GM18873 (cell line): ENCODE measurements at regions not wholly inside any gene's neighbourhood (a gene's known extent, or its start where the extent isn't known, plus 50 kb on each side); places are given as distances from the start of the nearest gene placed in this dataset.
"Not testable (repeated sequence)": the region's sequence is repeated elsewhere in the genome, so short reads cannot be mapped to it uniquely, and the experiment has no call there.

ENCODE experiments used
- ATAC-seq: cut with Tn5 transposase; IDR thresholded peaks from one replicate; pipeline ENCODE4 v1.9.1; 2021; ENCODE audit warnings: mild to moderate bottlenecking, moderate library complexity, moderate number of reproducible peaks; ENCODE audit not compliant: unreplicated experiment, low FRiP score

DNA sequence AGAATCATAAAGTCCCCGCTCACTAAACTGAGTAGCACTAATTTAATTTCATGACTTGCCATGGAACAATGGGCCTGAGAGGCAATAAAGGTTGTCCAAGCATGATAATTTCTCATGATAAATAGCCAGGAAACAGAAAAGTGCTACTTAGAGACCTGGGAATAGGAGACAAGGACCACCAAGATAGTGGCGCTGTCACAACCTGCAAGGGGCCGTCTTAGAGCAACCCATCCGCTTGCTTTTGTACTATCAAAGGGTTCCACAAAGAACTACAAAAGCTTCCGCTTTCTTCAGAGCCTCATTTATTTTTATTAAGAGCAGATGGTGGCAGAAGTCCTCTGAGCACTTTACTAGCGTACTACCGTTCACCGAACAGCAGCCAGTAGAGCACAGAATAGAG, 421.7 kb upstream of the GRM7 start:
- no peak for ATAC-seq

GRCh38 chr3:6439824-6440223, 421.1 kb upstream of the GRM7 start:
- ATAC-seq: no peak

GRCh38 chr3:6444888-6445658, 415.8 kb upstream of the GRM7 start:
- no peak for ATAC-seq

DNA sequence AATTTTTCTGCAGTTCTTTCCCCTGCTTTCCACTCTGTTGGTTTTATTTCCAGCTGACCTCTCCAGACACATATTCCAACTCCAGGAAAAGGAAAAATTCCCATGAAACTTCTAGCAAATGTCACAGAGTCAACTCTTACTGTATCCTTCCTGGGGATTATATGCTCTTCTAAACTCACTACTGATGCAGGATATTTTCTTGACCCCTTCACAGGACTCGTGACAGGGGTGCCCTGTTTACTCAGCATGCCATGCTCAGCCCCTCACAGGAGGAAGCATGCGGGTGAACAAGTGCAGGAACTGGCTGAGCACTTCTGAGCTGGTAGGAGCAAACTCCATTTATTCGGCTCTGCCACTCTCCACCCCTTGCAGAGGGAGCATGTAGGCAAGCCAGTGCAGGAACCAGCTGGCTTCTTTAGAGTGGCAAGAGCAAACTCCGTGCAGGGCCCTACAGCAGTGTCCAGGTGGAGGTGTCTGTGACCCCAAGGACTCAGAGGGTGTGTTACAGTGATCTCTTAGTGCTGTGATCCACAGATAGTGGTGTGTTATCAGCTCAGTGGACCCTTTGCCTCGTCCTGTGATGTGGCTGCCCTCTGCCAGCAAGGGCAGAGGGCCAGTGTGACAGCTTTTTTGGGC, 413.6 kb upstream of the GRM7 start:
- no peak for ATAC-seq

DNA sequence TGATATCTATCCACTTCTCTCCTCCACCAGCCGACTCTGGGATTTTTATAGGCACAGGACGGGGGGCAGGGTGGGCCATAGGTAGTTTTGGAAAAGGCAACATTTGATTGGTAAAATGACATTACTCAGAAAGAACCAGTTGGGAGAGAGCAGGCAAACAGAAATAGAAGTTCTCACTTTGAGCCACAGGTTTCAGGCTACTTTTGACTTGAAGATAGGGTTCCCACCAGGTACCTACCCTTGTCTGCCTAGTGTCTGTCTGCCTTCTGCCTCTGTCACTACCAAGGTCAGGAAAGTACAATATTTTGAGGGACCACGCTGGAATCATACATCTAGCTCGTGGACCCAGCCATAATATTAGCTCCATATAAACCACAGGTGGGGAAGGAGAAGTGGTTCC, 412.9 kb upstream of the GRM7 start:
- no peak for ATAC-seq

DNA sequence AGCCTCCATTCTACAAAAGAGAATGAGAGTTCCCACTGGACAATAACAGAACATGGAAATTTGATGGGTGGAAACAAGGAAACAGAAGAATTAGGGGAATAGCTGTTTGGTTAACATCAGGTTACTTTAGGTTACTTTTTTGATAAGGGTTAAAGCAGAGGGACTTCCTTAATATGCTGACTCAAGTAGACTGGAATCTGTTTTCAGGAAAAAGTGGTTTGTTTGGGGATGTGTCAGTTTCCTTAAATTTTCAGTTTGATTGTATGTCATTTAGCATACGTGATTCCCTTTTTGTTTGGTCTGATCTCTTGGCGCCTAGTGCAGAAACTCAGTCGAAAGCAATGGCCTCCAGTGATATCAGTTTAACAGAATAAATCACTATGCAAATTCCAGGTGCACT, 411.8 kb upstream of the GRM7 start:
- ATAC-seq: no peak

DNA sequence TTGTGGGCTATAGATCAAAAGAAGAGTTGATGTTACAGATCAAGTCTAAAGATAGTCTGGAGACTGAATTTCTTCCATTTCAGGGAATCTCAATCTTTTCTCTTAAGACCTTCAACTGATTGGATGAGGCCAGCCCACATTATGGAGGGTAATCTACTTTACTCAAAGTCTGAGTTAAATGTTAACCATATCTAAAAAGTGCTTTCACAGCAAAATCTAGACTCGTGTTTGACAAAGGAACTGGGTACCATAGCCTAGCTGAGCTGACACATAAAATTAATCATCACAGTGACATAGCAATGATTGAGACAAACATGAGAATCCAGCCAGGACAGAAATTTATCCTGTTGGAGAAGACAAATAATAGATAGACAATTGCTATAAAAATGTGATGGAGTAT, 407.9 kb upstream of the GRM7 start:
- ATAC-seq: no peak

DNA sequence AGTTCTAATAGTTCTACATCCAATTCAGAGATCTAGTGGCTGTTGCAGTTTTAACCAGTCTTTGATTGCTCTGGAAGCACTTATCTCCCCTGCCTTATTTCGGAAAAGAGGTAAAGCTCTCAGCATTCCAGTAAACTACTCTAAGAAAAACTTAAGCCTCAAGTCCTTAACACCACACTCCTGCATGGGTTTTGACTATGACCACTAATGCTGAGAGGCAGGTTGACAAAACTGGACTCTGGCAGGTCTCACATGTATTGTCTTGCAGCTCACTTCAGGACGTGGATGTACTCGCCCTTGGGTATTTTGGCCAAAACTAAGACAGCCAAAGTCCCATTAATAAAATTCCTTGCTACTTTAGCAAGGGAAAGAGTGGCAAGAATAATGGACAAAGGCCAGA, 405.9 kb upstream of the GRM7 start:
- no peak for ATAC-seq

GRCh38 chr3:6467186-6467585, 393.7 kb upstream of the GRM7 start:
- no peak for ATAC-seq

- no peak for ATAC-seq
These were observed 392.3 kb upstream of the GRM7 start for GRCh38 chr3:6468589-6468988.

- ATAC-seq: no peak
These were observed 389.2 kb upstream of the GRM7 start for GRCh38 chr3:6471744-6472143.

- ATAC-seq: not testable (repeated sequence)
These were observed 370.2 kb upstream of the GRM7 start for GRCh38 chr3:6490487-6491327.

GRCh38 chr3:6491768-6492167, 369.1 kb upstream of the GRM7 start:
- no peak for ATAC-seq

GRCh38 chr3:6492306-6492705, 368.6 kb upstream of the GRM7 start:
- ATAC-seq: no peak

DNA sequence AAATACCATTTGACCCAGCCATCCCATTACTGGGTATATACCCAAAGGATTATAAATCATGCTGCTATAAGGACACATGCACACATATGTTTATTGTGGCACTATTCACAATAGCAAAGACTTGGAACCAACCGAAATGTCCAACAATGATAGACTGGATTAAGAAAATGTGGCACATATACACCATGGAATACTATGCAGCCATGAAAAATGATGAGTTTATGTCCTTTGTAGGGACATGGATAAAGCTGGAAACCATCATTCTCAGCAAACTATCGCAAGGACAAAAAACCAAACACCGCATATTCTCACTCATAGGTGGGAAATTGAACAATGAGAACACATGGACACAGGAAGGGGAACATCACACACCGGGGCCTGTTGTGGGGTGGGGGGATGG, 362.0 kb upstream of the GRM7 start:
- ATAC-seq: not testable (repeated sequence)

- ATAC-seq: no peak
These were observed 356.6 kb upstream of the GRM7 start for GRCh38 chr3:6504347-6504746.

DNA sequence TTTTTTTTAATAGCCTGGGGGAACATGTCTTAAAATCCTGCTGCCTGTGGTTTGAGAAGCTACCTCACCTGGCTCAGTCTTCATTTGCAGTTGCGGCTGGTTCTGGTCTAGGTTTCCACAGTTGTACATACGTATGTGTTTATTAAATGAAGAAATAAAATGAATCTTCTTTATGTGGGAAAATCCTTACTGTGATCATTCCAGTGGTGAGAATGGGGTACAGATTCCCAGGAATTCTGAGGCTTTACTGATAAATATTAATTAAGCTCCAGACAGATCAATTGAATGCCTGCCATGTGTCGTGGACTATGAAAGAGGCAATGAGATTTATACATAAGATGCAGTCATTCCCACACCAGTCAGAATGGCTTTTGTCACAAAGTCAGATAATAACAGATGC, 356.1 kb upstream of the GRM7 start:
- ATAC-seq: no peak

DNA sequence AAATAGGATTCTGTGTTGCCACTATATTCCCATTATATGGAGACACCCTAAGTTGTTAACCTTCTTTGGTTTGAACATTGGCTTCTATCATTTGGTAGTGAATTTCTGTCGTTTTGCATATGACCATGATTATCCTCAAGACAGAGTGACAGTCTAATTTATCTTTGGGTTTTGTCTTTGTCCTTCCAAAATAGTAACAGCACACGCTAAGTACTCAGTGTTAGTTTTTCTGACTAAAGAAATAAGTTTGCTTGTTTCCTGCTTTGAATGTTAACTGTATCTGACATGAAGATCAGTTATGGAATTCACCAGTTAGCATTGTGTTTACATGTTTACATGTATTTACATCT, 352.5 kb upstream of the GRM7 start:
- ATAC-seq: no peak

- ATAC-seq: no peak
These were observed 351.3 kb upstream of the GRM7 start for GRCh38 chr3:6509576-6509975.

DNA sequence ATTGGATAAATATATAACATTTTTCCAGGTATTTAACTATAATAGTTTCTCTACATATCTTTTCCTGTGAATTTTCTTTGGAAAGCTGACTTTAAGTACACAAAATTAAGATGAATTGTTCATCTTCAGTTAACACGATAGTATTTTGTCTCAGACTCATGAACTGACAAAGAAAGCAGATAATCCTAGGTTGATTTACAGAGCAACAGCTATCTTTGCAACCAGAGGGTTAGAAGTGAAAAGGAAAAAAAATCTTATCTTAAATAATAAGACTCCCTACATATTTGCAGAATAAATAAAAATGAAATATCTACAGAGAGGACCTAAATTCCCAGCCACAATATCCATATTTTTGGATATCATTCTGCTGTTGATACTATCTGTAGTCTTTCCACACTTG, 350.2 kb upstream of the GRM7 start:
- ATAC-seq: no peak

GRCh38 chr3:6512172-6512800, 348.6 kb upstream of the GRM7 start:
- no peak for ATAC-seq
